A673 (cell line): ENCODE measurements at regions not wholly inside any gene's neighbourhood (a gene's known extent, or its start where the extent isn't known, plus 50 kb on each side); places are given as distances from the start of the nearest gene placed in this dataset.

Experiments
- BruUV-seq: library from RNA; stranded (reverse); fragments of 400-500 nt; replicated peaks from 2 replicates; lab custom pipeline; 2021; lab: Mats Ljungman, UMichigan
- CTCF ChIA-PET: fragments of 300-600 bp; sonication (Branson Sonifier 250); formaldehyde crosslinking; loops from one replicate; lab custom pipeline; 2022; ENCODE audit warnings: antibody characterized with exemption; lab: Charles Lee
- POLR2A ChIA-PET: fragments of 300-600 bp; sonication (Branson Sonifier 250); formaldehyde crosslinking; loops from one replicate; lab custom pipeline; 2022; ENCODE audit warnings: antibody characterized with exemption; ENCODE audit not compliant: low non-redundant PET; lab: Charles Lee
- DNase-seq: peaks from one replicate; pipeline ENCODE4 v3.0.0-alpha.2; 2015; ENCODE audit warnings: low spot score
- H3K27ac ChIP-seq: fragments of 200-600 bp; sonication (generic); 2 replicates; pipeline ENCODE4 v1.5.1; 2016; ENCODE audit warnings: mixed run types, low read depth, mild to moderate bottlenecking, mixed read lengths, antibody characterized with exemption, low read length; ENCODE audit not compliant: poor library complexity, severe bottlenecking
- H3K27me3 ChIP-seq: fragments of 200-600 bp; sonication (generic); replicated peaks from 2 replicates; pipeline ENCODE4 v1.6.1; 2017; ENCODE audit warnings: mixed run types, low read depth, mild to moderate bottlenecking, mixed read lengths, antibody characterized with exemption, low read length; ENCODE audit not compliant: insufficient read depth, poor library complexity
- H3K36me3 ChIP-seq: fragments of 200-600 bp; sonication (generic); 2 replicates; pipeline ENCODE4 v1.6.1; 2016; ENCODE audit warnings: mixed run types, mild to moderate bottlenecking, mixed read lengths, antibody characterized with exemption, low read length; ENCODE audit not compliant: insufficient read depth, poor library complexity, severe bottlenecking
- H3K4me1 ChIP-seq: fragments of 200-600 bp; sonication (generic); 2 replicates; pipeline ENCODE4 v1.6.1; 2017; ENCODE audit warnings: mixed run types, mild to moderate bottlenecking, mixed read lengths, antibody characterized with exemption, low read length; ENCODE audit not compliant: insufficient read depth, poor library complexity, severe bottlenecking
- H3K4me3 ChIP-seq: fragments of 200-600 bp; sonication (generic); 2 replicates; pipeline ENCODE4 v1.5.1; 2016; ENCODE audit warnings: low read depth, mixed run types, mild to moderate bottlenecking, mixed read lengths, low read length; ENCODE audit not compliant: poor library complexity, severe bottlenecking
- H3K9me3 ChIP-seq: fragments of 200-600 bp; sonication (generic); 2 replicates; pipeline ENCODE4 v1.6.1; 2016; ENCODE audit warnings: mixed run types, low read depth, mild to moderate bottlenecking, mixed read lengths, antibody characterized with exemption, low read length; ENCODE audit not compliant: poor library complexity, severe bottlenecking
- CTCF ChIP-seq: fragments of 300-800, 200-600 bp; sonication (generic); conservative IDR thresholded peaks from 2 replicates; pipeline ENCODE4 v1.5.1; 2017; ENCODE audit warnings: low read depth, mild to moderate bottlenecking, antibody characterized with exemption, low read length, moderate library complexity, mixed read lengths
- EZH2 ChIP-seq: fragments of 200-600 bp; sonication (generic); IDR thresholded peaks from 2 replicates; pipeline ENCODE4 v1.6.1; 2017; ENCODE audit warnings: borderline replicate concordance, low read depth, mild to moderate bottlenecking, mixed read lengths, antibody characterized with exemption, low read length; ENCODE audit not compliant: poor library complexity, severe bottlenecking
- intact Hi-C: fragments of 100-400 bp; cut with micrococcal nuclease; formaldehyde crosslinking; loops from one replicate; pipeline ENCODE4 v1.10.0; 2022; ENCODE audit not compliant: unreplicated experiment

- Histone ChIP-seq H3K9me3 (no peaks in the 10 kb centered on the region), H3K27ac (no peak overlapping the region), H3K4me1 (no peaks in the 10 kb centered on the region), H3K36me3 (peaks cover 5% of the 10 kb centered on the region), H3K4me3 (no peak overlapping the region), H3K27me3 (no peaks in the 10 kb centered on the region)
- CTCF ChIA-PET: no interaction called here
- POLR2A ChIA-PET: no interaction called here
- intact Hi-C loops: no loop called here
- BruUV-seq: no TSS peak
- no peak for DNase-seq
- TF ChIP-seq EZH2 (no peak), CTCF (no peak)
Observed at GRCh38 chr17:45628019-45628418, 137.5 kb upstream of the PLEKHM1 start.

GRCh38 chr17:45631941-45632340 is 141.4 kb upstream of the PLEKHM1 start:
- no peak for TF ChIP-seq CTCF
- no peak for TF ChIP-seq EZH2
- Histone ChIP-seq H3K9me3 (no peaks in the 10 kb centered on the region), H3K27me3 (no peaks in the 10 kb centered on the region), H3K4me3 (no peak overlapping the region), H3K4me1 (no peaks in the 10 kb centered on the region), H3K36me3 (peaks cover 8% of the 10 kb centered on the region), H3K27ac (no peak overlapping the region)
- DNase-seq: no peak
- no TSS peak for BruUV-seq
- intact Hi-C loops: no loop called here
- ChIA-PET CTCF (no interaction called here), POLR2A (no interaction called here)

- Histone ChIP-seq H3K4me3 (no peak overlapping the region), H3K9me3 (no peaks in the 10 kb centered on the region), H3K27ac (no peak overlapping the region), H3K4me1 (no peaks in the 10 kb centered on the region), H3K36me3 (peaks cover 2% of the 10 kb centered on the region), H3K27me3 (no peaks in the 10 kb centered on the region)
- TF ChIP-seq EZH2: no peak
- TF ChIP-seq CTCF: no peak
- ChIA-PET CTCF (no interaction called here), POLR2A (no interaction called here)
- intact Hi-C loops: no loop called here
- DNase-seq: no peak
- no TSS peak for BruUV-seq
Observed at GRCh38 chr17:45639297-45639849, 144.7 kb upstream of the CRHR1 start.
